ENCODE measurements at regions not wholly inside any gene's neighbourhood (a gene's known extent, or its start where the extent isn't known, plus 50 kb on each side); places are given as distances from the start of the nearest gene placed in this dataset.

DNA sequence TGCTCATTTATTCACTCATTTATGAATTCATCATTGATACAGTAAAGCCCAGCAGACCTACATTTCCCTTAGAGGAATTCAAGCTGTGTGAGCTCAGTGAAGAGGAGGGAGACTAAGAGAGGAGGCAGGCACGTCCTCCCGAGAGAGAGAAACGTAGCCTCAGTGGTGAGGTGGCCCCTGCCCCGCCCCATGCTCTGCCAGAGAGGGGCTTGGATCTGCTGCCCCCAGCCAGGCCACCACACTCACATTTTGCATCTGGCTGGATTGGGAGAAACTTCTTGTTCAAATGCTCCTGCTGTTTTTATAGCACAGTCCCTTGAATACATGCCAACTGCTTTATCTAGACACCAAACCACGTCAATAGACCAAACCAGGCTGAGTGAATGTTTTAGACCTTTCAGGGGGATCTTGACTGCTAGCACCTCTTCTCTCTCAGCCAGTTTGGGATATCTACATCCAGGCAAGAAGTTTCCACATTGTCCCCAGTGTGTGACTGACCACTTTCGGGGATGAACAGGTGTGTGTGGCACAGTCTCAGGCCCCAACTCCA is 67.7 kb upstream of the AJAP1 start:
- Mint-ChIP-seq H3K27ac (no peak overlapping the region), H3K36me3 (ENCODE audit: low read depth) (peaks cover 4% of the 10 kb centered on the region; the same call in 1 of the 2 replicates), H3K4me3 (no peak overlapping the region), H3K27me3 (ENCODE audit: insufficient read depth) (no peaks in the 10 kb centered on the region; the same call in 1 of the 2 replicates), H3K9me3 (peaks cover 59% of the 10 kb centered on the region), H3K4me1 (ENCODE audit: low read depth) (no peaks in the 10 kb centered on the region)
- no peak for TF ChIP-seq CTCF (IDR thresholded peaks at IDR 0.05)
- no peak for DNase-seq

DNA sequence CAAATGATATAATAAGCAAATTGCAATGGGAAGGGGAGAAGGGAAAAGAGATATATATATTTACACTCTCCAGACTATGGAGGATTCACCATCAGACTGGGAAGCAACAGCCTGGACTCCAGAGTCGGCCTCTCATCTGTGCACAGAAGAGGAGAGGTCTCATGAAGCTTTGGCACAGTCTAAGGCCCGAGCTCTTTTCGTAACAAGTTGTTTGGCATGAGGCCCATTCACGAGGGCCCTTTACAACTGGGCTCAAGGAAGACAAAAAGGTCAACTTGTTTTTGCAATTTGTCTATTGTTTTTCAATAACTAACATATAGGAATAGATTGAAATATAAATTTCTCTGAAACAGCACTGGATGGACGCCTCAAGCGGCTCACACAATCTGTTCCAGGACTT is 66.7 kb upstream of the AJAP1 start:
- no peak for TF ChIP-seq CTCF (IDR thresholded peaks at IDR 0.05)
- peaks cover 4% of the 10 kb centered on the region; the same call in 1 of the 2 replicates for H3K36me3 Mint-ChIP-seq (ENCODE audit: low read depth)
- no peaks in the 10 kb centered on the region; the same call in 1 of the 2 replicates for H3K27me3 Mint-ChIP-seq (ENCODE audit: insufficient read depth)
- DNase-seq: no peak
- no peak overlapping the region for H3K4me3 Mint-ChIP-seq
- H3K9me3 Mint-ChIP-seq: peaks cover 66% of the 10 kb centered on the region
- no peak overlapping the region for H3K27ac Mint-ChIP-seq
- no peaks in the 10 kb centered on the region for H3K4me1 Mint-ChIP-seq (ENCODE audit: low read depth)

- Mint-ChIP-seq H3K4me1 (ENCODE audit: low read depth) (no peaks in the 10 kb centered on the region), H3K27me3 (ENCODE audit: insufficient read depth) (no peaks in the 10 kb centered on the region), H3K9me3 (peaks cover 55% of the 10 kb centered on the region), H3K4me3 (no peak overlapping the region), H3K36me3 (ENCODE audit: low read depth) (0 out of 2 replicates have a peak, but pooled peaks cover 4% of the 10 kb centered on the region), H3K27ac (no peak overlapping the region)
- no peak for DNase-seq
- TF ChIP-seq CTCF (IDR thresholded peaks at IDR 0.05): no peak
Observed at GRCh38 chr1:4590756-4591155, 63.7 kb upstream of the AJAP1 start.

DNA sequence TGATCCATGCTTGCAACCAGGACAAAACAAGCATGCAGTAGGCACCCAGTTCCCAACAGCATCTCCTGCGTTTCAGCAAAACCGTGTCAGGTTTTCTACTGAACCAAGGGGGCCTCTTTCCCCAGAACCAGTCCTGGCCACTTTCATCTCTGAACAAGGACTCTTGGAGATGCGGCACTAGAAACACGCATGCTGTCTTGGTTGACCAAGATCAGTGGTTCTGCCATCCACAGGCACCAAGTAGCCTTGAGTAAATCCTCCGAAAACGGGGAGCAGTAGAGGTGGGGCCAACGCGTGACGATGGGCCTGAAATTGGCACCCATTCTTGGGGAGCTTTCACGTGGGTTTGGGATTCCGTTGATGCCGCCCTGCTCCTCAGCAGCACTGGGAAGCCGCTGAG is 62.5 kb upstream of the AJAP1 start:
- no peaks in the 10 kb centered on the region for H3K27me3 Mint-ChIP-seq (ENCODE audit: insufficient read depth)
- no peak overlapping the region for H3K27ac Mint-ChIP-seq
- no peak overlapping the region for H3K4me3 Mint-ChIP-seq
- TF ChIP-seq CTCF (IDR thresholded peaks at IDR 0.05): no peak
- H3K4me1 Mint-ChIP-seq (ENCODE audit: low read depth): no peaks in the 10 kb centered on the region
- no peaks in the 10 kb centered on the region for H3K36me3 Mint-ChIP-seq (ENCODE audit: low read depth)
- DNase-seq: no peak
- peaks cover 47% of the 10 kb centered on the region for H3K9me3 Mint-ChIP-seq

DNA sequence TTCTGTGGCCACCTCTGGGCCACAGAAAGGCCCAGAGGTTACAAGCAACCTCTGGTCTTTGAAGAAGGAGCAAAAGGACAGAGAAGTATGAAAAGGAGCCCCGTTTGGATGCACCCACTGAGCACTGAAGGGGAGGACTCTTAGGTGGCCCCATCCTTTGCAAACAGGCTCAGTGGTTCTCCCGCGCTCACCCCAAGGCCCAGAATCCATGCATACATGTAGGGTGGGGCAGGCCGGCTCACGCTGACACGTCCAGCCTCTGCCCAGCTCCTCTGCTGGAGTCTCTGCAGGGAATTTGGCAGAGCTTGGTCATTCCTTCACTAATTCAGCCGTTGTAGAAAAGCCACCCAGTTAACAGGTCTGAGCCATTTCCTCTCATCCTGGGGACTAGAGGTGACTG is 61.3 kb upstream of the AJAP1 start:
- Mint-ChIP-seq H3K4me1 (ENCODE audit: low read depth) (no peaks in the 10 kb centered on the region), H3K36me3 (ENCODE audit: low read depth) (no peaks in the 10 kb centered on the region), H3K4me3 (no peak overlapping the region), H3K9me3 (peaks cover 44% of the 10 kb centered on the region), H3K27me3 (ENCODE audit: insufficient read depth) (no peaks in the 10 kb centered on the region), H3K27ac (no peak overlapping the region)
- TF ChIP-seq CTCF (IDR thresholded peaks at IDR 0.05): no peak
- no peak for DNase-seq
